ENCODE measurements at regions not wholly inside any gene's neighbourhood (a gene's known extent, or its start where the extent isn't known, plus 50 kb on each side); places are given as distances from the start of the nearest gene placed in this dataset.

GRCh38 chr11:80458376-80458775, 1017.5 kb upstream of the TENM4 start:
- Histone ChIP-seq H3K4me3 (ENCODE audit: low read length) (no peak overlapping the region), H3K4me1 (ENCODE audit: control insufficient read depth, insufficient read depth, low read length) (no peaks in the 10 kb centered on the region), H3K9ac (ENCODE audit: low read length) (no peak overlapping the region), H3K36me3 (ENCODE audit: control insufficient read depth, insufficient read depth, low read length, severe bottlenecking) (no peaks in the 10 kb centered on the region), H3K27me3 (replicated peaks; ENCODE audit: control insufficient read depth, insufficient read depth, low read length) (no peaks in the 10 kb centered on the region), H3K9me3 (ENCODE audit: control insufficient read depth, low read length) (no peaks in the 10 kb centered on the region)
- no peak for DNase-seq (ENCODE audit: low read depth)

- DNase-seq (ENCODE audit: low read depth), result no peak
- H3K9me3 ChIP-seq (ENCODE audit: control insufficient read depth, low read length), result no peaks in the 10 kb centered on the region
- H3K36me3 ChIP-seq (ENCODE audit: control insufficient read depth, insufficient read depth, low read length, severe bottlenecking), result no peaks in the 10 kb centered on the region
- H3K4me1 ChIP-seq (ENCODE audit: control insufficient read depth, insufficient read depth, low read length), result no peaks in the 10 kb centered on the region
- H3K4me3 ChIP-seq (ENCODE audit: low read length), result no peak overlapping the region
- H3K27me3 ChIP-seq (replicated peaks; ENCODE audit: control insufficient read depth, insufficient read depth, low read length), result no peaks in the 10 kb centered on the region
- H3K9ac ChIP-seq (ENCODE audit: low read length), result no peak overlapping the region
Measured at GRCh38 chr11:80457823-80458222, 1017.0 kb upstream of the TENM4 start.

GRCh38 chr11:80455818-80456217, 1015.0 kb upstream of the TENM4 start:
- Histone ChIP-seq H3K4me1 (ENCODE audit: control insufficient read depth, insufficient read depth, low read length) (no peaks in the 10 kb centered on the region), H3K9ac (ENCODE audit: low read length) (no peak overlapping the region), H3K27me3 (replicated peaks; ENCODE audit: control insufficient read depth, insufficient read depth, low read length) (no peaks in the 10 kb centered on the region), H3K9me3 (ENCODE audit: control insufficient read depth, low read length) (no peaks in the 10 kb centered on the region), H3K4me3 (ENCODE audit: low read length) (no peak overlapping the region), H3K36me3 (ENCODE audit: control insufficient read depth, insufficient read depth, low read length, severe bottlenecking) (no peaks in the 10 kb centered on the region)
- DNase-seq (ENCODE audit: low read depth), result no peak

- Histone ChIP-seq H3K4me3 (ENCODE audit: low read length) (no peak overlapping the region), H3K36me3 (ENCODE audit: control insufficient read depth, insufficient read depth, low read length, severe bottlenecking) (no peaks in the 10 kb centered on the region), H3K9me3 (ENCODE audit: control insufficient read depth, low read length) (no peaks in the 10 kb centered on the region), H3K9ac (ENCODE audit: low read length) (no peak overlapping the region), H3K27me3 (replicated peaks; ENCODE audit: control insufficient read depth, insufficient read depth, low read length) (no peaks in the 10 kb centered on the region), H3K4me1 (ENCODE audit: control insufficient read depth, insufficient read depth, low read length) (no peaks in the 10 kb centered on the region)
- no peak for DNase-seq (ENCODE audit: low read depth)
Measured at GRCh38 chr11:80451105-80451504, 1010.3 kb upstream of the TENM4 start.

GRCh38 chr11:80448709-80449108, 1007.9 kb upstream of the TENM4 start:
- Histone ChIP-seq H3K9me3 (ENCODE audit: control insufficient read depth, low read length) (no peaks in the 10 kb centered on the region), H3K4me1 (ENCODE audit: control insufficient read depth, insufficient read depth, low read length) (no peaks in the 10 kb centered on the region), H3K9ac (ENCODE audit: low read length) (no peak overlapping the region), H3K27me3 (replicated peaks; ENCODE audit: control insufficient read depth, insufficient read depth, low read length) (no peaks in the 10 kb centered on the region), H3K4me3 (ENCODE audit: low read length) (no peak overlapping the region), H3K36me3 (ENCODE audit: control insufficient read depth, insufficient read depth, low read length, severe bottlenecking) (no peaks in the 10 kb centered on the region)
- DNase-seq (ENCODE audit: low read depth), result no peak

- no peak overlapping the region for H3K9ac ChIP-seq (ENCODE audit: low read length)
- no peak overlapping the region for H3K4me3 ChIP-seq (ENCODE audit: low read length)
- H3K36me3 ChIP-seq (ENCODE audit: control insufficient read depth, insufficient read depth, low read length, severe bottlenecking), result no peaks in the 10 kb centered on the region
- no peaks in the 10 kb centered on the region for H3K9me3 ChIP-seq (ENCODE audit: control insufficient read depth, low read length)
- DNase-seq (ENCODE audit: low read depth), result no peak
- no peaks in the 10 kb centered on the region for H3K27me3 ChIP-seq (replicated peaks; ENCODE audit: control insufficient read depth, insufficient read depth, low read length)
- no peaks in the 10 kb centered on the region for H3K4me1 ChIP-seq (ENCODE audit: control insufficient read depth, insufficient read depth, low read length)
Measured at GRCh38 chr11:80443177-80443576, 1002.3 kb upstream of the TENM4 start.

GRCh38 chr11:80441821-80442220, 1001.0 kb upstream of the TENM4 start:
- H3K27me3 ChIP-seq (replicated peaks; ENCODE audit: control insufficient read depth, insufficient read depth, low read length), result no peaks in the 10 kb centered on the region
- H3K4me1 ChIP-seq (ENCODE audit: control insufficient read depth, insufficient read depth, low read length), result no peaks in the 10 kb centered on the region
- H3K4me3 ChIP-seq (ENCODE audit: low read length), result no peak overlapping the region
- DNase-seq (ENCODE audit: low read depth), result no peak
- H3K9me3 ChIP-seq (ENCODE audit: control insufficient read depth, low read length), result no peaks in the 10 kb centered on the region
- no peak overlapping the region for H3K9ac ChIP-seq (ENCODE audit: low read length)
- H3K36me3 ChIP-seq (ENCODE audit: control insufficient read depth, insufficient read depth, low read length, severe bottlenecking), result no peaks in the 10 kb centered on the region

- Histone ChIP-seq H3K36me3 (ENCODE audit: control insufficient read depth, insufficient read depth, low read length, severe bottlenecking) (no peaks in the 10 kb centered on the region), H3K9ac (ENCODE audit: low read length) (no peak overlapping the region), H3K9me3 (ENCODE audit: control insufficient read depth, low read length) (no peaks in the 10 kb centered on the region), H3K27me3 (replicated peaks; ENCODE audit: control insufficient read depth, insufficient read depth, low read length) (no peaks in the 10 kb centered on the region), H3K4me1 (ENCODE audit: control insufficient read depth, insufficient read depth, low read length) (no peaks in the 10 kb centered on the region), H3K4me3 (ENCODE audit: low read length) (no peak overlapping the region)
- DNase-seq (ENCODE audit: low read depth), result no peak
Measured at GRCh38 chr11:80440835-80441234, 1000.0 kb upstream of the TENM4 start.

GRCh38 chr11:80436547-80436946, 995.7 kb upstream of the TENM4 start:
- DNase-seq (ENCODE audit: low read depth), result no peak
- no peaks in the 10 kb centered on the region for H3K36me3 ChIP-seq (ENCODE audit: control insufficient read depth, insufficient read depth, low read length, severe bottlenecking)
- H3K9me3 ChIP-seq (ENCODE audit: control insufficient read depth, low read length), result no peaks in the 10 kb centered on the region
- H3K9ac ChIP-seq (ENCODE audit: low read length), result no peak overlapping the region
- H3K4me1 ChIP-seq (ENCODE audit: control insufficient read depth, insufficient read depth, low read length), result no peaks in the 10 kb centered on the region
- H3K27me3 ChIP-seq (replicated peaks; ENCODE audit: control insufficient read depth, insufficient read depth, low read length), result no peaks in the 10 kb centered on the region
- no peak overlapping the region for H3K4me3 ChIP-seq (ENCODE audit: low read length)

GRCh38 chr11:80435345-80435744, 994.5 kb upstream of the TENM4 start:
- no peaks in the 10 kb centered on the region for H3K27me3 ChIP-seq (replicated peaks; ENCODE audit: control insufficient read depth, insufficient read depth, low read length)

GRCh38 chr11:80432057-80432456, 991.2 kb upstream of the TENM4 start:
- Histone ChIP-seq H3K9me3 (ENCODE audit: control insufficient read depth, low read length) (no peaks in the 10 kb centered on the region), H3K36me3 (ENCODE audit: control insufficient read depth, insufficient read depth, low read length, severe bottlenecking) (no peaks in the 10 kb centered on the region), H3K4me1 (ENCODE audit: control insufficient read depth, insufficient read depth, low read length) (no peaks in the 10 kb centered on the region), H3K9ac (ENCODE audit: low read length) (no peak overlapping the region), H3K4me3 (ENCODE audit: low read length) (no peak overlapping the region), H3K27me3 (replicated peaks; ENCODE audit: control insufficient read depth, insufficient read depth, low read length) (no peaks in the 10 kb centered on the region)
- DNase-seq (ENCODE audit: low read depth), result no peak

More at GRCh38 chr11:80435345-80435744, 994.5 kb upstream of the TENM4 start:
- Histone ChIP-seq H3K4me1 (ENCODE audit: control insufficient read depth, insufficient read depth, low read length) (no peaks in the 10 kb centered on the region), H3K9ac (ENCODE audit: low read length) (no peak overlapping the region), H3K9me3 (ENCODE audit: control insufficient read depth, low read length) (no peaks in the 10 kb centered on the region), H3K36me3 (ENCODE audit: control insufficient read depth, insufficient read depth, low read length, severe bottlenecking) (no peaks in the 10 kb centered on the region), H3K4me3 (ENCODE audit: low read length) (no peak overlapping the region)
- no peak for DNase-seq (ENCODE audit: low read depth)

- H3K4me3 ChIP-seq (ENCODE audit: low read length), result no peak overlapping the region
- no peaks in the 10 kb centered on the region for H3K27me3 ChIP-seq (replicated peaks; ENCODE audit: control insufficient read depth, insufficient read depth, low read length)
- no peaks in the 10 kb centered on the region for H3K36me3 ChIP-seq (ENCODE audit: control insufficient read depth, insufficient read depth, low read length, severe bottlenecking)
- no peak overlapping the region for H3K9ac ChIP-seq (ENCODE audit: low read length)
- peaks cover 3% of the 10 kb centered on the region for H3K4me1 ChIP-seq (ENCODE audit: control insufficient read depth, insufficient read depth, low read length)
- no peak for DNase-seq (ENCODE audit: low read depth)
- H3K9me3 ChIP-seq (ENCODE audit: control insufficient read depth, low read length), result no peaks in the 10 kb centered on the region
Measured at GRCh38 chr11:80424012-80424695, 983.3 kb upstream of the TENM4 start.

Measured in adipocyte (in vitro differentiated cells).